Epidermal melanocyte (primary cell): ENCODE measurements at regions not wholly inside any gene's neighbourhood (a gene's known extent, or its start where the extent isn't known, plus 50 kb on each side); places are given as distances from the start of the nearest gene placed in this dataset.
"Not testable (repeated sequence)": the region's sequence is repeated elsewhere in the genome, so short reads cannot be mapped to it uniquely, and the experiment has no call there.

ENCODE experiments used
- DNase-seq: peaks from one replicate; pipeline ENCODE4 v3.0.0; 2011; ENCODE audit warnings: low spot score; ENCODE audit not compliant: insufficient read length

GRCh38 chr16:54879681-54880080 is 51.0 kb upstream of the IRX5 start:
- DNase-seq, result no peak

- no peak for DNase-seq
Measured at GRCh38 chr16:54878301-54878700, 52.4 kb upstream of the IRX5 start.

- DNase-seq, result no peak
Measured at GRCh38 chr16:54875443-54875842, 55.2 kb upstream of the IRX5 start.

DNA sequence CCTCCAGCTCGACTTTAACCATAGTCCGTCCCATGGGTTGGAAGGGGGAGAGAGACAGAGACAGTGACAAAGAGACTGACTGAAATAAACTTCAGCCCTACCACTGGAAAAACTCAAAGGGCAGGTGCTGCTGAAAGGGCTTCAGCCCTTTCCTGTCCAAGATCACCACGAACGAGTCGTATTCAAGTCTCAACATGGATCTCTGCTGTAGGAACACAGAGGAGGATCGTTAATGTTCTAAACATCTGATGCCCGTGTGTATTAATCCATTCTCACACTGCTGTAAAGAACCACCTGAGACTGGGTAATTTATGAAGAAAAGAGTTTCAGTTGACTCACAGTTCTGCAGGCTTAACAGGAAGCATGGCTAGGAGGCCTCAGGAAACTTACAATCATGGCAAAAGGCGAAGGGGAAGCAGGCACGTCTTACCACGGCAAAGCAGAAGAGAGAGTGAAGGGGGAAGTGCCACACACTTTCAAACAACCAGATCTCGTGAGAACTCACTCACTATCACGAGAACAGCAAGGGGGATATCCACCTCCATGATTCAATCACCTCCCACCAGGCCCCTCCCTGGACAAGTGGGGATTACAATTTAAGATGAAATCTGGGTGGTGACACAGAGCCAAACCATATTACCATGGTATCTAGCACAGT is 56.8 kb upstream of the IRX5 start:
- DNase-seq, result not testable (repeated sequence)

DNA sequence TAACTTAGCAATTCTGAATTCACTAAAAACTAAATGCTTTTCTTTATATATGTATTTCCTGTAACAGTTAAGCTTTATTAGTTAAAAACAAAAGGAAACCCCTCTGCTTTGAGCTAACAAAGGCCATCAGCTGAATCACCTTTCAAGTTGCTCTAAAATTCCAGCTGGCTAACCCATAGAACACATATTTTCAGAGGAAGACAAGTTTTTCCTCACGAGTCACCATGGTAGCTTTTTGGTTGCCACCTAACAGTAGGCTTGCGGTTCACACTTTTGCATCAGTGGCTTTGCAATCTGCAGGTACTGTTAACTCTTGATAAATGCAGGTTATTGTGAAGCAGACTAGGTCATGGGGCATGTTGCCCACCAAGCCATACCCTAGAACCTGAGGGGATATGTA is 57.6 kb upstream of the IRX5 start:
- DNase-seq, result no peak

- DNase-seq, result no peak
Measured at GRCh38 chr16:54870151-54870550, 60.5 kb upstream of the IRX5 start.

- no peak for DNase-seq
Measured at GRCh38 chr16:54867302-54867832, 63.3 kb upstream of the IRX5 start.

GRCh38 chr16:54862529-54862928 is 68.1 kb upstream of the IRX5 start:
- DNase-seq, result no peak

- no peak for DNase-seq
Measured at GRCh38 chr16:54856871-54857270, 73.8 kb upstream of the IRX5 start.

DNA sequence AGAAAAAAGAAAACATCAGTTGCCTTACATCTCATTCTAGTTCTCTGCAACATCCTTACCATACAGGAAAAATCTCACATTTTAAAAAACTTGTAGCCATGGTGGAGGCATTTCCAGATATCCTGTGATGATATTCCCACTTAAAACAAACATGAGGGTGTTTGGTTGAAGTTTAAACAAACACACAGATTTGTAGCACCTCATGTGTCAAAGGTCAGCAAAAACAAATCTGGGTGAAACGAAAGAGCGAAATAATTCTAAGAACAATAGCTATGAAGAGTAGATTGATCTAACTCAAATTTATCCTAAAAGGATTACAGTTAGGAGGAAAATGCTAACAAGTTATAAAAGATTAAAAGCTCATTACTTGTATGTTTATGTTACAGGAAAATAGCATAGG is 83.1 kb upstream of the IRX5 start:
- no peak for DNase-seq

- DNase-seq, result no peak
Measured at GRCh38 chr16:54847207-54847606, 83.5 kb upstream of the IRX5 start.

GRCh38 chr16:54846766-54847165 is 83.9 kb upstream of the IRX5 start:
- DNase-seq, result no peak

DNA sequence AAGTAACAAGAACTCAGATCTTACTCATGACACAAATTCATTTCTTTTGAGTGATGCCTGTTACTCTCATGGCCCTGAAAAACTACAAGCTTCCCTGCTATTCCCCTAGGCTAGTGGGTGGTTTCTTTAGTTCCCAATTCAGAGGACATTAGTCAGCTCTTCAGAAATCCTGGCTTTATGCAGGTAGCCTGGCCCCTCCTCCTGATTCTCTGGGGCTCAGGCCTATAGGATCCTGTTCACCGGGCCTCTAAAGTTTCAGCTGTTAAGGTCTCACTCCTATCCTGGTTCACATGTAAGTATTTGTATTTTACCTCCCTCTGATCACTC is 87.3 kb upstream of the IRX5 start:
- no peak for DNase-seq

GRCh38 chr16:54842743-54843423 is 87.8 kb upstream of the IRX5 start:
- no peak for DNase-seq

GRCh38 chr16:54829691-54830090 is 101.0 kb upstream of the IRX5 start:
- DNase-seq, result no peak

DNA sequence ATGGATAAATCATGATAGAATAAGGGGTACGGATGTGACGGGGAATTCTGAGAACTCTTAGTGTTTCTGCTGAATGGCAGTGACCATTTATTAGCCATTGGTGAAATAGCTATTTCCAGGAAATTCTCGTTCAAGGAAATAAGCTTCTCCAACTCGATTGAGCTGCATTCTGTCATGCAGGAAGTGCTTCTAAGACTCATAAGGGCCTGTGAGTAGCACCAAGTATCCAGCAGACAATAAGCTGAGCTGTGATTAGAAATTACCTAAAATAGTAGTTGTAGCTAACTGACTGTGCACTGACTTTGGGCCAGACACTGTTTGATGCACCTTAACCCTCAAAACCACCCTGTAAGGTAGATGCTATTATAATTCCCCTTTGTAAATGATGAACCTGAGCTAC is 107.8 kb upstream of the IRX5 start:
- DNase-seq, result no peak

DNA sequence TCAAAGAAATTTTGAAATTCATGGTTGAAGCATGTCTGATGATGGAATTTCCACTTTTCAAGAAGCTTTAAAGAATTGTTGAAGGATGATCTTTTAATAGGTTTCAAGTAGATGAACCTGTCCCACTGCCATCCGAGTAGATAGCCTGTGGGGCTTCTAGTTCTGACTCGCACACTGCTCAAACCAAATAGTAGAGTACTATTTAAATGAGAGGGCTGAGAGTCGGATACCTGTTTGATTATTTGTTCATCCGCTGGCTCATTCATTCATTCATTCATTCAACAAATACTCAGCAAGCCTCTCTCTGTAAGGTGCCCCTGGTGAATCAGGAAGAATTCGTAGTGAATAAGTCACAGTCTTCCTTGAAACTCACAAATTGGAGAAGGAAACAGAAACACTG is 108.2 kb upstream of the IRX5 start:
- no peak for DNase-seq

DNA sequence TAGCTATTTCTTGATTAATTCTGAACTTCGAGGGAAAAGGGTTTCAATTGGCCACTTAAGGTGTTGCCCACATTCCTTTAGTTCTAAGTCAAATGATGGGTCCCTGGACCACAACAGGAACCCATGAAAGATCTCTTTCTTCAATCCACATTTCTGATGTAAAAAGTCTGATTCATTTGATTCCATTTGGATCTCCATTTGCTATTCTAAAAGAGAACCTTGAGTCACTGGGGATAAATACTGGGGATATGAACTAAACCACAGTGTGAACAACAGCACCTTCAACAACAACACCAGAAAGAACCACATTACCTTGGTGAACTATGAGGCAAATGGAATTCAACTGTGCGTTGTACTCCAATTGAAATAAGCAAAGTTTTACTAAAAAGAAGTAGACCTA is 108.9 kb upstream of the IRX5 start:
- DNase-seq, result no peak

GRCh38 chr16:54817940-54818574 is 112.6 kb upstream of the IRX5 start:
- no peak for DNase-seq

- DNase-seq, result peak; percentile 46
Measured at GRCh38 chr16:54817432-54817831, 113.2 kb upstream of the IRX5 start.

DNA sequence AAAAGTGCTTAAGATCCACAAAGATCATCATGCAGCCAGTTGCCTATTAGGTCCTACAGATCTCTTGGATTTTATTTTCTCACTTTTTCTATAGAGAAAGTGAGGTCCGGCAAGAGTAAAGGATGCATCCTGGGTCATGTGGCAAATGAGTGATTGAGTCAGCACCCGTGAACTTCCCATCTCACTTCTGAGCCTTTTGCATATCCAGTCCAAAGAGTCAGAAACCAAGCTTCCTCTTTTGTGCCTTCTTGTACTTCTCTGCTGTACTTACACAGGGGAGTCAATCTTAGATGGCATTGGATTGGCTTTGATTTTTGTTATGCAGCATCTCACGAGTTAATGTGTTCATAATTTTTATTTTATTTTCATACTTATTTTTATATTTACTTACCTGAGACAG is 114.2 kb upstream of the IRX5 start:
- no peak for DNase-seq

DNA sequence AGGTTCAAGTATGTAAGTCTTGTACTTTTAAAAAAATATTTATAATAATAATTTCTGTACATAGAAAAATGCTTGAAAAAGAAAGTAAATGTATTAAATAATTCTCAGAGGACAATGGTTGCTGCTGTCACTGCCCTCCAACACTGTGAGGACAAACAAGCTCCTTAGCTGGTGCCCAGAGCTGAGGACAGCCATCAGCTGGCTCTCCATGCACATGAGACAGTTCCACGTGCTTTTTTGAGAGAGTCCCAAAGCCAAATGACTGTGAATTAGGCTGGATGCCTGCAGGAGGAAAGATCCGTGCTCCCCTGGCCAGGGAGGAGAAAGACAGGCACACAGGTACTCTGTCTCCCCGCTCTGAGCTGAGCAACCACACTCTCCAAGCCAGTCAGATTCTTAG is 115.5 kb upstream of the IRX5 start:
- no peak for DNase-seq

GRCh38 chr16:54813778-54814177 is 116.9 kb upstream of the IRX5 start:
- DNase-seq, result no peak
